Kidney epithelial cell (primary cell): ENCODE measurements at regions not wholly inside any gene's neighbourhood (a gene's known extent, or its start where the extent isn't known, plus 50 kb on each side); places are given as distances from the start of the nearest gene placed in this dataset.

ENCODE experiments used
- DNase-seq: peaks from one replicate; pipeline ENCODE4 v3.0.0-alpha.2; 2010; ENCODE audit warnings: low read depth
- H3K27me3 ChIP-seq: 2 replicates; pipeline ENCODE4 v1.6.0; 2011; ENCODE audit warnings: low read length; ENCODE audit not compliant: control insufficient read depth, insufficient read depth
- H3K36me3 ChIP-seq: 2 replicates; pipeline ENCODE4 v1.5.1; 2011; ENCODE audit warnings: low read length; ENCODE audit not compliant: control insufficient read depth, insufficient read depth
- H3K4me3 ChIP-seq: 2 replicates; pipeline ENCODE4 v1.5.1; 2011; ENCODE audit warnings: low read depth, mild to moderate bottlenecking, control low read depth, low read length
- CTCF ChIP-seq: IDR thresholded peaks from 2 replicates; pipeline ENCODE4 v1.5.1; 2011; ENCODE audit warnings: mild to moderate bottlenecking, moderate library complexity, low read length, control low read depth, inconsistent platforms; ENCODE audit not compliant: insufficient read depth, poor library complexity, severe bottlenecking

- Histone ChIP-seq H3K36me3 (no peaks in the 10 kb centered on the region), H3K27me3 (no peaks in the 10 kb centered on the region), H3K4me3 (no peak overlapping the region)
- DNase-seq = no peak
- no peak for TF ChIP-seq CTCF
These were observed 1416.8 kb downstream of the OLFM4 start for GRCh38 chr13:54445453-54445852.

- Histone ChIP-seq H3K27me3 (no peaks in the 10 kb centered on the region), H3K36me3 (no peaks in the 10 kb centered on the region), H3K4me3 (no peak overlapping the region)
- TF ChIP-seq CTCF = no peak
- DNase-seq = no peak
These were observed 1417.3 kb downstream of the OLFM4 start for GRCh38 chr13:54445865-54446264.

- Histone ChIP-seq H3K36me3 (no peaks in the 10 kb centered on the region), H3K27me3 (no peaks in the 10 kb centered on the region)
- no peak for DNase-seq
These were observed 1421.3 kb downstream of the OLFM4 start for GRCh38 chr13:54449922-54450321.

GRCh38 chr13:54484166-54484565 lies 1455.6 kb downstream of the OLFM4 start:
- no peaks in the 10 kb centered on the region for H3K27me3 ChIP-seq
- no peaks in the 10 kb centered on the region for H3K36me3 ChIP-seq
- DNase-seq = no peak
- no peak for TF ChIP-seq CTCF
- no peak overlapping the region for H3K4me3 ChIP-seq

More at GRCh38 chr13:54449922-54450321, 1421.3 kb downstream of the OLFM4 start:
- H3K4me3 ChIP-seq = no peak overlapping the region
- TF ChIP-seq CTCF = no peak

- H3K4me3 ChIP-seq = no peak overlapping the region
- TF ChIP-seq CTCF = no peak
- DNase-seq = no peak
These were observed 1458.0 kb downstream of the OLFM4 start for GRCh38 chr13:54486421-54487166.

GRCh38 chr13:54489359-54489758 lies 1460.7 kb downstream of the OLFM4 start:
- no peaks in the 10 kb centered on the region for H3K27me3 ChIP-seq
- H3K36me3 ChIP-seq = no peaks in the 10 kb centered on the region
- no peak for DNase-seq
- H3K4me3 ChIP-seq = no peak overlapping the region
- no peak for TF ChIP-seq CTCF

More at GRCh38 chr13:54486421-54487166, 1458.0 kb downstream of the OLFM4 start:
- Histone ChIP-seq H3K36me3 (no peaks in the 10 kb centered on the region), H3K27me3 (no peaks in the 10 kb centered on the region)
